Progenitor cell of endocrine pancreas (in vitro differentiated cells): ENCODE measurements at regions not wholly inside any gene's neighbourhood (a gene's known extent, or its start where the extent isn't known, plus 50 kb on each side); places are given as distances from the start of the nearest gene placed in this dataset.

ENCODE experiments used
- DNase-seq: peaks from one replicate; pipeline ENCODE4 v3.0.0; 2021; ENCODE audit warnings: low spot score; ENCODE audit not compliant: unreplicated experiment
- H3K27ac Mint-ChIP-seq: 2 replicates; pipeline ENCODE4 v1.8.0; 2021; ENCODE audit warnings: mild to moderate bottlenecking, moderate library complexity, mixed read lengths
- H3K27me3 Mint-ChIP-seq: 2 replicates; pipeline ENCODE4 v1.8.0; 2021; ENCODE audit warnings: mixed read lengths
- H3K36me3 Mint-ChIP-seq: 2 replicates; pipeline ENCODE4 v1.8.0; 2022; ENCODE audit warnings: mixed read lengths; ENCODE audit not compliant: insufficient read depth
- H3K4me1 Mint-ChIP-seq: 2 replicates; pipeline ENCODE4 v1.8.0; 2021; ENCODE audit warnings: low read depth, mixed read lengths
- H3K4me3 Mint-ChIP-seq: 2 replicates; pipeline ENCODE4 v1.8.0; 2021; ENCODE audit warnings: low read depth, mild to moderate bottlenecking, moderate library complexity, mixed read lengths
- H3K9me3 Mint-ChIP-seq: 2 replicates; pipeline ENCODE4 v1.8.0; 2021; ENCODE audit warnings: low read depth, mixed read lengths
- CTCF ChIP-seq: fragments of 200-600 bp; sonication (generic); IDR thresholded peaks from one replicate; pipeline ENCODE4 v1.5.0; 2021; ENCODE audit warnings: antibody characterized with exemption, mild to moderate bottlenecking; ENCODE audit not compliant: unreplicated experiment

DNA sequence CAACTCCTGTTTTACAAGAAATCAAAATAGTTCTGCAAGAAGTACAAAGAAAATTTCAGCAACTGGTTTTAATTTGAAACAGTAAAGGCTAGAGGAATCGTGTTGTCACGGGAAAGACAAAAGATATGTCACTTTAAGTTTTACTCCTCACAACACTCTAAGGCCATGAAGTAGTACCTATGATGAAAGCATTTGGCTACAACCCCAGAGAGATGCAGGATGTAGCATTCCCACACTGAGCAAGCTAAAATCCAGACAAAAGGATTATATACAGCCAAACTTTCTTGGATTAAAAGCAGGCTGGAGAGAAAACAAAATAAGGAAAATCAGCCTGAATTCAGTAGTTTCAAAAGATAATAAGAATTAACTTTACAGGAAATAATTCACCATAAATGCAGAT is 245.5 kb upstream of the STEAP1 start:
- Mint-ChIP-seq H3K27me3 (no peaks in the 10 kb centered on the region), H3K36me3 (no peaks in the 10 kb centered on the region)

DNA sequence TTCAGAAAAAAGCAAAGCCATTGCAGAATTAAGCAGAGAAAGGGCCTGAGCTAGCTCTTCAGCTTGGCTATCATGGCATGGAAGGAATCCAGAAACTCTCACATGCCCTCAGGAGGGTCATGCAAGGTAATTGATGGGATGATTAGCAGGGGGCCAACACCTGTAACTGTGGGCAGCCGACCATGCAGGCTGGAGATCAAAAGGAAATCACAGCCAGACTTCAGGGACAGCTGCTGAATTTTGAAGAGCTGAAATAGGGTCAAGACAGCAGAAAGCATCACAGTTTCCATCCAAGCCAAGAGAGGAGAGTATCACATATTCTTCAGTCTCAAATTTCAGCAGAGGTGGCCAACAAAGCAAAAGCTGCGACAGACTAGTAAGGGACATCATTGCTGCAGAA is 239.6 kb upstream of the STEAP1 start:
- Mint-ChIP-seq H3K9me3 (no peaks in the 10 kb centered on the region), H3K27me3 (no peaks in the 10 kb centered on the region), H3K36me3 (no peaks in the 10 kb centered on the region), H3K4me1 (no peaks in the 10 kb centered on the region), H3K27ac (no peak overlapping the region), H3K4me3 (no peak overlapping the region)
- no peak for DNase-seq
- no peak for TF ChIP-seq CTCF

More for the DNA sequence above, 245.5 kb upstream of the STEAP1 start:
- TF ChIP-seq CTCF = no peak
- no peak overlapping the region for H3K4me3 Mint-ChIP-seq
- no peak overlapping the region for H3K27ac Mint-ChIP-seq
- H3K9me3 Mint-ChIP-seq = no peaks in the 10 kb centered on the region
- no peak for DNase-seq
- no peaks in the 10 kb centered on the region for H3K4me1 Mint-ChIP-seq

- H3K9me3 Mint-ChIP-seq = no peaks in the 10 kb centered on the region
- no peak for TF ChIP-seq CTCF
- H3K36me3 Mint-ChIP-seq = no peaks in the 10 kb centered on the region
- H3K27me3 Mint-ChIP-seq = no peaks in the 10 kb centered on the region
- H3K4me3 Mint-ChIP-seq = no peak overlapping the region
- no peak for DNase-seq
- no peaks in the 10 kb centered on the region for H3K4me1 Mint-ChIP-seq
- H3K27ac Mint-ChIP-seq = no peak overlapping the region
Observed at GRCh38 chr7:89926194-89926593, 228.1 kb upstream of the STEAP1 start.

DNA sequence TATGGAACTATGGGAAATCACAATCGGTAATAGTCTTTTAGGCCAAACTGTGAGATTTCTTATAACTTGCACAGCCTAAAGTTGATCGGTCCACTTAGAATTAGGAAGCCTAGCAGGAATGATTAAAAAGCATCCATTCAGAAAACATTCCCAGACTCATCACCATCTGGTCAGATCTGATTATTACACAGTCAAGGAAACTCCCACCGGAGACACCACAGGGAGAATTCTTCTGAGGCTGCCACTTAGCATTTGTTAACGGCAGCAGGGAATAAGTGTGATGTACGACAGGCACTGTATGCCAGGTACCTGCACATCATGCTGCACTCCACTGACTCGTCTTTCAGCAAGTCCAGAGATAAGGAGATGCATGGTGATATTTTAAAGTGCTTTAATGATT is 227.6 kb upstream of the STEAP1 start:
- Mint-ChIP-seq H3K4me1 (no peaks in the 10 kb centered on the region), H3K36me3 (no peaks in the 10 kb centered on the region), H3K27me3 (no peaks in the 10 kb centered on the region), H3K27ac (no peak overlapping the region), H3K9me3 (no peaks in the 10 kb centered on the region), H3K4me3 (no peak overlapping the region)
- DNase-seq = no peak
- no peak for TF ChIP-seq CTCF

DNA sequence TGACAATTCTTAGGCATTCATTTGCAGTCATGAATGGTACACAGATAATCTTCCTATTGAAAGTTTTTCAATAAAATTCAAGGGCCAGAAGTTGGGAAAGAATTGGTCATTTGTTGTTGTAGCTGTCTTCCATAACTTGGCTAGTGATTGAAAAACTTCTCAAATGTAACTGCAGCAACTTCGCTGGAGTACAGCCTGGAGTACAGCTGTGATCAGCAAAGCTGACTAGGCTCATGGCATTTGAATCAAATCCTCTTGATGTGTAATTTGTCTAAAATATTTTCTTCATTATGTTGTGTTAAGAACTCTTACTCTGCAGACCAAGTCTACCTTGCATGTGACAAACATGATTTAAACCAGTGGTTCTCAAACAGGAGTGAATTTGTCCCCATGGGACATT is 226.5 kb upstream of the STEAP1 start:
- TF ChIP-seq CTCF = no peak
- no peaks in the 10 kb centered on the region for H3K4me1 Mint-ChIP-seq
- H3K9me3 Mint-ChIP-seq = no peaks in the 10 kb centered on the region
- DNase-seq = no peak
- H3K27me3 Mint-ChIP-seq = no peaks in the 10 kb centered on the region
- H3K27ac Mint-ChIP-seq = no peak overlapping the region
- no peaks in the 10 kb centered on the region for H3K36me3 Mint-ChIP-seq
- no peak overlapping the region for H3K4me3 Mint-ChIP-seq
